Mesenchymal stem cell (in vitro differentiated cells and primary cell): ENCODE measurements at regions not wholly inside any gene's neighbourhood (a gene's known extent, or its start where the extent isn't known, plus 50 kb on each side); places are given as distances from the start of the nearest gene placed in this dataset.

Experiments
- DNase-seq: peaks from one replicate; pipeline ENCODE4 v3.0.0-alpha.2; 2013
- H2AFZ ChIP-seq: one replicate; pipeline ENCODE4 v1.6.1; 2013; ENCODE audit warnings: low read depth, mild to moderate bottlenecking, control low read depth, inconsistent platforms, low read length, moderate library complexity
- H2AK5ac ChIP-seq: 2 replicates; pipeline ENCODE4 v1.6.1; 2013; ENCODE audit warnings: low read length, moderate library complexity, mild to moderate bottlenecking, inconsistent platforms; ENCODE audit not compliant: severe bottlenecking
- H2BK120ac ChIP-seq: one replicate; pipeline ENCODE4 v1.6.1; 2013; ENCODE audit warnings: low read depth, mild to moderate bottlenecking, inconsistent platforms, low read length, moderate library complexity
- H2BK12ac ChIP-seq, 2 experiments: one replicate each; pipeline ENCODE4 v1.6.1; 2013; ENCODE audit warnings: inconsistent platforms in 2 of 2, low read length in 2 of 2, mild to moderate bottlenecking in 2 of 2, moderate library complexity in 2 of 2, control low read depth in 1 of 2
- H2BK15ac ChIP-seq: one replicate; pipeline ENCODE4 v1.6.1; 2013; ENCODE audit warnings: mild to moderate bottlenecking, low read depth, inconsistent platforms; ENCODE audit not compliant: poor library complexity, severe bottlenecking
- H2BK5ac ChIP-seq: 2 replicates; pipeline ENCODE4 v1.6.1; 2013; ENCODE audit warnings: low read depth, mild to moderate bottlenecking, low read length, control low read depth, inconsistent platforms; ENCODE audit not compliant: poor library complexity, severe bottlenecking
- H3K14ac ChIP-seq, 2 experiments: one replicate each; pipeline ENCODE4 v1.6.1; 2013; ENCODE audit warnings: inconsistent platforms in 2 of 2, low read length in 2 of 2, control low read depth in 1 of 2, mild to moderate bottlenecking in 1 of 2, moderate library complexity in 1 of 2
- H3K18ac ChIP-seq, 2 experiments: one replicate each; pipeline ENCODE4 v1.6.1; 2013; ENCODE audit warnings: inconsistent platforms in 2 of 2, low read length in 2 of 2, control low read depth in 1 of 2, low read depth in 1 of 2, mild to moderate bottlenecking in 1 of 2
- H3K23ac ChIP-seq, 2 experiments: one replicate each; pipeline ENCODE4 v1.6.1; 2013; ENCODE audit warnings: inconsistent platforms in 2 of 2, low read length in 2 of 2, mild to moderate bottlenecking in 2 of 2, moderate library complexity in 2 of 2, control low read depth in 1 of 2
- H3K27ac ChIP-seq: 2 replicates; pipeline ENCODE4 v1.5.1; 2013; ENCODE audit warnings: mild to moderate bottlenecking, moderate library complexity, low read length, control low read depth, inconsistent platforms; ENCODE audit not compliant: poor library complexity, severe bottlenecking
- H3K27me3 ChIP-seq, 2 experiments: 2 replicates each; pipeline versions ENCODE4 v1.6.1 to v1.7.0; 2013; ENCODE audit warnings: low read length in 2 of 2, mild to moderate bottlenecking in 2 of 2, moderate library complexity in 2 of 2, control low read depth in 1 of 2, inconsistent platforms in 1 of 2; ENCODE audit not compliant: control insufficient read depth in 1 of 2, insufficient read depth in 1 of 2
- H3K36me3 ChIP-seq, 2 experiments: 2 replicates each; pipeline versions ENCODE4 v1.6.1 to v1.7.0; 2013; ENCODE audit warnings: low read length in 2 of 2, control low read depth in 1 of 2, inconsistent platforms in 1 of 2, low read depth in 1 of 2, mild to moderate bottlenecking in 1 of 2; ENCODE audit not compliant: insufficient read depth in 2 of 2, control insufficient read depth in 1 of 2
- H3K4ac ChIP-seq, 2 experiments: one replicate each; pipeline ENCODE4 v1.6.1; 2013; ENCODE audit warnings: inconsistent platforms in 2 of 2, low read length in 2 of 2, mild to moderate bottlenecking in 2 of 2, moderate library complexity in 2 of 2, control low read depth in 1 of 2, low read depth in 1 of 2
- H3K4me1 ChIP-seq: 2 replicates; pipeline ENCODE4 v1.6.1; 2013; ENCODE audit warnings: low read depth, low read length, control low read depth; ENCODE audit not compliant: control insufficient read depth, insufficient read depth
- H3K4me2 ChIP-seq: 2 replicates; pipeline ENCODE4 v1.6.1; 2013; ENCODE audit warnings: low read length, mild to moderate bottlenecking, inconsistent platforms; ENCODE audit not compliant: poor library complexity, severe bottlenecking
- H3K4me3 ChIP-seq, 2 experiments: 2 replicates each; pipeline versions ENCODE4 v1.5.1 to v1.7.0; 2013; ENCODE audit warnings: low read length in 2 of 2, mild to moderate bottlenecking in 2 of 2, control low read depth in 1 of 2, low read depth in 1 of 2; ENCODE audit not compliant: insufficient read depth in 1 of 2
- H3K79me1 ChIP-seq: replicated peaks from 2 replicates; pipeline ENCODE4 v1.6.1; 2013; ENCODE audit warnings: mild to moderate bottlenecking, control low read depth, low read length, inconsistent platforms; ENCODE audit not compliant: poor library complexity, severe bottlenecking
- H3K9ac ChIP-seq: 2 replicates; pipeline ENCODE4 v1.7.0; 2013; ENCODE audit warnings: mild to moderate bottlenecking, low read length, moderate library complexity
- H3K9me3 ChIP-seq: 2 replicates; pipeline ENCODE4 v1.7.0; 2013; ENCODE audit warnings: mild to moderate bottlenecking, low read length; ENCODE audit not compliant: control insufficient read depth
- H4K8ac ChIP-seq: one replicate; pipeline ENCODE4 v1.6.1; 2013; ENCODE audit warnings: inconsistent platforms, mild to moderate bottlenecking, low read length, moderate library complexity
- H4K91ac ChIP-seq: one replicate; pipeline ENCODE4 v1.6.1; 2013; ENCODE audit warnings: mild to moderate bottlenecking, low read length, inconsistent platforms
- WGBS: methylation state at CpG from one replicate; pipeline ENCODE4 v1.1.7; 2013; ENCODE audit warnings: mixed read lengths; 5-methylcytosine and 5-hydroxymethylcytosine counted together

DNA sequence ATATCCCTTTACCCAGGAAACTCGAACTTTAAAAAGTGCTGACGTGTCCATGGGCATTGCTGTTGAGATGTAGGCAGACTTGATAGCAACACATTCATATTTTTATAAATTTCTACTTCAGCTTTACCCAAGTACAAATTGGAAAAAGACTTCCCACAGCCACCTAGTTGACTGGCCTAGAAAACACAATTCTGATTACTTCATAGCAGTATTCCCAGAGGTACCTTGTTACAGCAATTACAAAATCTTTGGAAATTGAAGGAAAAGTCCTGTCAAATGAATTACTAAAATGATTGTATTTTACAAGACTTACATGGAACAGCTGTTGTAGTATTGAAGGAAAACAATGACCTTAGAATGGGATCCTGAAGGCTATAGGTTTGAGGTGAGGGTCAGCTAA is 130.7 kb upstream of the NREP start:
- no peak overlapping the region for H4K8ac ChIP-seq
- no peak overlapping the region for H3K4me2 ChIP-seq
- no peak overlapping the region for H2BK12ac ChIP-seq
- no peak overlapping the region for H3K14ac ChIP-seq
- no peak overlapping the region for H3K9ac ChIP-seq
- no peak overlapping the region for H3K18ac ChIP-seq
- H3K9me3 ChIP-seq = peaks cover 12% of the 10 kb centered on the region
- DNase-seq = no peak
- no peak overlapping the region for H3K23ac ChIP-seq
- 93% methylated on average over 2 of the region's 2 CpGs for WGBS
- H3K27ac ChIP-seq = no peak overlapping the region
- no peak overlapping the region for H2BK5ac ChIP-seq
- no peaks in the 10 kb centered on the region for H3K27me3 ChIP-seq
- no peak overlapping the region for H3K4me3 ChIP-seq
- no peak overlapping the region for H3K4ac ChIP-seq
- no peak overlapping the region for H2BK15ac ChIP-seq
- H2AK5ac ChIP-seq = no peak overlapping the region
- H2BK120ac ChIP-seq = no peak overlapping the region
- H4K91ac ChIP-seq = no peak overlapping the region
- H3K36me3 ChIP-seq = no peaks in the 10 kb centered on the region
- H3K79me1 ChIP-seq = no peaks in the 10 kb centered on the region
- H2AFZ ChIP-seq = no peak overlapping the region
- no peaks in the 10 kb centered on the region for H3K4me1 ChIP-seq

- Histone ChIP-seq H2AK5ac (no peak overlapping the region), H3K14ac (no peak overlapping the region), H3K4ac (no peak overlapping the region), H3K27ac (no peak overlapping the region), H3K4me1 (no peaks in the 10 kb centered on the region), H2BK12ac (no peak overlapping the region), H4K8ac (no peak overlapping the region), H4K91ac (no peak overlapping the region), H3K23ac (no peak overlapping the region), H3K79me1 (no peaks in the 10 kb centered on the region), H3K4me2 (no peak overlapping the region), H2AFZ (no peak overlapping the region), H3K27me3 (no peaks in the 10 kb centered on the region), H2BK15ac (no peak overlapping the region), H3K9me3 (no peaks in the 10 kb centered on the region), H3K36me3 (no peaks in the 10 kb centered on the region), H3K9ac (no peak overlapping the region), H2BK5ac (no peak overlapping the region), H2BK120ac (no peak overlapping the region), H3K4me3 (no peak overlapping the region), H3K18ac (no peak overlapping the region)
- 73% methylated on average over 1 of the region's 2 CpGs for WGBS
- no peak for DNase-seq
Measured at GRCh38 chr5:111869681-111870080, 112.7 kb upstream of the NREP start.

DNA sequence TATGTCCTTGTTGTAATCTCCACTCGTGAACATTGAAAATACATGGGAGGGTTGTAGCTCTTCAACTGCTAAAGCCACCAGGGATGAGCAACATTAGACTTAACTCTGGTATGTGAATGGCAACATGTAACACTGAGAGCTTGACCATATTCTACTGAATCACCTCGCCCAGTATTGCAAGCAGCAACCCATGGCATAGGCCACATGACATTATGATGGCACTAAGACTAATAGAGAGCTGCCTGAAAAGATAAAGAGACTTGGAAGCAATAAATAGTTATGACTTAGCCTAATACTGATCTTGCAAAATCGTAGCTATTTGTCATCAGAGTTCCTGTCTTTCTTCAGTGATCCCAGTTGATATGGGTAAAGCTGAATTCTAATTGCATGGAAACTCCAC is 108.4 kb upstream of the NREP start:
- Histone ChIP-seq H3K23ac (no peak overlapping the region), H3K18ac (no peak overlapping the region)
- WGBS = 85% methylated on average over 2 of the region's 3 CpGs

GRCh38 chr5:111863801-111864200 is 106.8 kb upstream of the NREP start:
- H3K27ac ChIP-seq = no peak overlapping the region
- H3K4me2 ChIP-seq = no peak overlapping the region
- no peaks in the 10 kb centered on the region for H3K79me1 ChIP-seq
- H4K8ac ChIP-seq = no peak overlapping the region
- no peak overlapping the region for H3K9ac ChIP-seq
- H2AK5ac ChIP-seq = no peak overlapping the region
- no peaks in the 10 kb centered on the region for H3K36me3 ChIP-seq
- H2AFZ ChIP-seq = no peak overlapping the region
- H3K9me3 ChIP-seq = no peaks in the 10 kb centered on the region
- no peak overlapping the region for H2BK5ac ChIP-seq
- no peak overlapping the region for H3K4ac ChIP-seq
- no peaks in the 10 kb centered on the region for H3K27me3 ChIP-seq
- H2BK12ac ChIP-seq = no peak overlapping the region
- H2BK15ac ChIP-seq = no peak overlapping the region
- H3K4me3 ChIP-seq = no peak overlapping the region
- WGBS = 100% methylated on average over 1 of the region's 1 CpG
- no peak overlapping the region for H3K14ac ChIP-seq
- H3K18ac ChIP-seq = no peak overlapping the region
- no peak for DNase-seq
- H3K23ac ChIP-seq = no peak overlapping the region
- H2BK120ac ChIP-seq = no peak overlapping the region
- no peak overlapping the region for H4K91ac ChIP-seq
- no peaks in the 10 kb centered on the region for H3K4me1 ChIP-seq

More for the DNA sequence above, 108.4 kb upstream of the NREP start:
- no peak overlapping the region for H2AK5ac ChIP-seq
- no peak overlapping the region for H2BK15ac ChIP-seq
- no peak overlapping the region for H3K4me2 ChIP-seq
- no peak for DNase-seq
- no peak overlapping the region for H3K27ac ChIP-seq
- H3K4me1 ChIP-seq = no peaks in the 10 kb centered on the region
- H2BK120ac ChIP-seq = no peak overlapping the region
- no peak overlapping the region for H2BK5ac ChIP-seq
- no peak overlapping the region for H2AFZ ChIP-seq
- H3K14ac ChIP-seq = no peak overlapping the region
- no peak overlapping the region for H2BK12ac ChIP-seq
- no peak overlapping the region for H3K9ac ChIP-seq
- no peak overlapping the region for H4K8ac ChIP-seq
- H3K27me3 ChIP-seq = no peaks in the 10 kb centered on the region
- H3K4me3 ChIP-seq = no peak overlapping the region
- H4K91ac ChIP-seq = no peak overlapping the region
- H3K79me1 ChIP-seq = no peaks in the 10 kb centered on the region
- no peaks in the 10 kb centered on the region for H3K9me3 ChIP-seq
- no peaks in the 10 kb centered on the region for H3K36me3 ChIP-seq
- H3K4ac ChIP-seq = no peak overlapping the region
